K562 (cell line): ENCODE measurements at regions not wholly inside any gene's neighbourhood (a gene's known extent, or its start where the extent isn't known, plus 50 kb on each side); places are given as distances from the start of the nearest gene placed in this dataset.

Experiments used
- CBX5 ChIP-seq: IDR thresholded peaks from 2 replicates; pipeline ENCODE4 v1.6.1; 2014; ENCODE audit warnings: low read depth, borderline replicate concordance
- JUND ChIP-seq, 2 experiments: IDR thresholded peaks; 2 replicates in 1 of 2; 3 replicates in 1 of 2; pipeline ENCODE4 v1.6.1; 2011; ENCODE audit warnings: borderline replicate concordance in 2 of 2, low read depth in 2 of 2, low read length in 2 of 2, improper control_type of control experiment in 1 of 2, missing biosample characterization in 1 of 2, missing genetic modification characterization in 1 of 2, missing genetic modification reagents in 1 of 2
- POLR2A ChIP-seq: fragments of 450-650 bp; conservative IDR thresholded peaks from 2 replicates; pipeline ENCODE4 v1.6.1; 2016
- RFX5 ChIP-seq: IDR thresholded peaks from 2 replicates; pipeline ENCODE4 v1.6.1; 2011; ENCODE audit warnings: low read depth, mild to moderate bottlenecking, improper control_type of control experiment, low read length
- TAF7 ChIP-seq: fragments of 450-650 bp; IDR thresholded peaks from 2 replicates; pipeline ENCODE4 v1.6.1; 2016; ENCODE audit warnings: missing genetic modification characterization, missing compliant biosample characterization
- YY1 ChIP-seq, 3 experiments: IDR thresholded peaks; 2 replicates each; pipeline ENCODE4 v1.6.1; 2011; ENCODE audit warnings: low read length in 2 of 3, mild to moderate bottlenecking in 2 of 3, moderate library complexity in 2 of 3, borderline replicate concordance in 1 of 3, control low read depth in 1 of 3, low read depth in 1 of 3; ENCODE audit not compliant: insufficient read depth in 3 of 3, insufficient replicate concordance in 2 of 3, control insufficient read depth in 1 of 3, insufficient read length in 1 of 3; ENCODE audit errors: extremely low read depth in 1 of 3
- ZKSCAN1 ChIP-seq: fragments of 150-350 bp; IDR thresholded peaks from 2 replicates; pipeline ENCODE4 v1.6.1; 2016; ENCODE audit warnings: low read depth, low read length
- TF ChIP-seq, protein P1 (sequence below), 3 experiments: IDR thresholded peaks in 2 of 3; conservative IDR thresholded peaks in 1 of 3; 2 replicates each; pipeline ENCODE4 v1.5.1; 2011 to 2012; ENCODE audit warnings: low read length in 3 of 3, mild to moderate bottlenecking in 3 of 3, control low read depth in 2 of 3, improper control_type of control experiment in 1 of 3, inconsistent platforms in 1 of 3, low read depth in 1 of 3, mixed read lengths in 1 of 3, moderate library complexity in 1 of 3; ENCODE audit not compliant: insufficient read depth in 2 of 3
- TF ChIP-seq, protein P2 (sequence below): sonication (generic); formaldehyde crosslinking; IDR thresholded peaks from 2 replicates; pipeline ENCODE4 v1.5.0; 2020; ENCODE audit warnings: missing genetic modification reagents
- TF ChIP-seq, protein P3 (sequence below): sonication (generic); formaldehyde crosslinking; IDR thresholded peaks from 2 replicates; pipeline ENCODE4 v1.9.0; 2022; ENCODE audit warnings: mild to moderate bottlenecking, missing genetic modification reagents
- TF ChIP-seq, protein P4 (sequence below): fragments of 250-450 bp; sonication (Bioruptor Pico); IDR thresholded peaks from 2 replicates; pipeline ENCODE4 v1.4.0; 2020; ENCODE audit warnings: mild to moderate bottlenecking
- TF ChIP-seq, protein P5 (sequence below), 2 experiments: IDR thresholded peaks; 2 replicates each; pipeline ENCODE4 v1.6.1; 2011; ENCODE audit warnings: borderline replicate concordance in 1 of 2, control low read depth in 1 of 2, low read depth in 1 of 2, low read length in 1 of 2, mild to moderate bottlenecking in 1 of 2, mixed read lengths in 1 of 2, moderate library complexity in 1 of 2; ENCODE audit not compliant: insufficient read depth in 1 of 2, insufficient read length in 1 of 2, poor library complexity in 1 of 2, severe bottlenecking in 1 of 2; ENCODE audit errors: extremely low read depth in 1 of 2

DNA sequence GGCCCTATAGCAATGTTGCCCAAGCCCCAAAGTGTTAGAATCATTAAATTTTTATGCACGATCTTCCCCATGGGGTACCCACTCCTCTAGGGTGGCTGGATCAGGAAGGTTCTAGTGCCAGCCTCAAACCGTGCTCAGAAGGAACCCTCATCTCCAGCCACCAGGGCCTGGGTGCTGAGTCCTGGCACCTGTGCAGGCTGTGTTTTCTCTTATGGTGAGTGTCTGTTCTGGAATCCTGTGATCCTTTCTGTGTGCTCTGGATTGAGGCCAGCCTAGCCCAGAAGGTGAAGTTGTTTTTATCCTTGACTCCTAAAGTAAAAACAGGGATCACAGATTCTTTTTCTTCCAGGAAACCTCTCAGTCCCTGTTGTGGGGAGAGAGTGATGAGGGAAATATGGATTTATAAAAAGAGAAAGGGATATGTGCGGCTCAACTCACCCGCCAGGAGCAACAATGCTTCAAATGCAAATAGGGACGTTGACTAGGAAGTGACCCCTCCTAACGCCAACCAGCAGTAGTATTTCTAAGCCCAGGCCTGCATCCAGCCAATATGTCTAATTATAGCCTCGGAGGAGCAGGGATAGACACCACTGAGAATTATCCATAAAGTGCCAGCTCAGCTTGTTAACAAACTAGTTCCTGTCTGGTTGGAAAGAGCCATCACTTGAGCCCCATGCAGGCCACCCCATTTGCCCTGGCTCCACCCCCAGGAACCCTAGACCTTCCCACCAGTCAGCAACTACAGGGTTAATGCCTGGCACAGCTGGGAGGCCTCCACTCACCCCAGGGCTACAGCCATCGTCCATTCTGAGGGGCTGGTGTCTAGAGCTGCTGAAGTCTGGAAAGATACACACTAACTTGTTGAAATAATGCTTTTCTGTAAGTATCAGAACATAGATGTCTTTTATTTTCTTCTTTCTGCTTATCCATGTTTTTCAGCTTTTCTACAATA lies 513.5 kb upstream of the PROK2 start:
- TF ChIP-seq, protein P1, sequence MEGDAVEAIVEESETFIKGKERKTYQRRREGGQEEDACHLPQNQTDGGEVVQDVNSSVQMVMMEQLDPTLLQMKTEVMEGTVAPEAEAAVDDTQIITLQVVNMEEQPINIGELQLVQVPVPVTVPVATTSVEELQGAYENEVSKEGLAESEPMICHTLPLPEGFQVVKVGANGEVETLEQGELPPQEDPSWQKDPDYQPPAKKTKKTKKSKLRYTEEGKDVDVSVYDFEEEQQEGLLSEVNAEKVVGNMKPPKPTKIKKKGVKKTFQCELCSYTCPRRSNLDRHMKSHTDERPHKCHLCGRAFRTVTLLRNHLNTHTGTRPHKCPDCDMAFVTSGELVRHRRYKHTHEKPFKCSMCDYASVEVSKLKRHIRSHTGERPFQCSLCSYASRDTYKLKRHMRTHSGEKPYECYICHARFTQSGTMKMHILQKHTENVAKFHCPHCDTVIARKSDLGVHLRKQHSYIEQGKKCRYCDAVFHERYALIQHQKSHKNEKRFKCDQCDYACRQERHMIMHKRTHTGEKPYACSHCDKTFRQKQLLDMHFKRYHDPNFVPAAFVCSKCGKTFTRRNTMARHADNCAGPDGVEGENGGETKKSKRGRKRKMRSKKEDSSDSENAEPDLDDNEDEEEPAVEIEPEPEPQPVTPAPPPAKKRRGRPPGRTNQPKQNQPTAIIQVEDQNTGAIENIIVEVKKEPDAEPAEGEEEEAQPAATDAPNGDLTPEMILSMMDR (IDR thresholded peaks at IDR 0.05 in 2 of 3, conservative IDR thresholded peaks at IDR 0.05 in 1 of 3; ENCODE audit: insufficient read depth in 2 of 3, low read depth in 1 of 3, low read length in 3 of 3), result no peak
- TF ChIP-seq JUND (IDR thresholded peaks at IDR 0.05; ENCODE audit: borderline replicate concordance, low read depth, low read length) (no peak), JUND (tag; IDR thresholded peaks at IDR 0.05; ENCODE audit: borderline replicate concordance, low read depth, low read length) (no peak), YY1 (IDR thresholded peaks at IDR 0.05; ENCODE audit: borderline replicate concordance in 1 of 3, control insufficient read depth in 1 of 3, extremely low read depth in 1 of 3, insufficient read depth in 3 of 3, insufficient read length in 1 of 3, insufficient replicate concordance in 2 of 3, low read depth in 1 of 3, low read length in 2 of 3) (no peak), ZKSCAN1 (no peak), POLR2A (no peak), CBX5 (no peak), RFX5 (no peak), TAF7 (tag) (no peak)
- TF ChIP-seq, protein P2, sequence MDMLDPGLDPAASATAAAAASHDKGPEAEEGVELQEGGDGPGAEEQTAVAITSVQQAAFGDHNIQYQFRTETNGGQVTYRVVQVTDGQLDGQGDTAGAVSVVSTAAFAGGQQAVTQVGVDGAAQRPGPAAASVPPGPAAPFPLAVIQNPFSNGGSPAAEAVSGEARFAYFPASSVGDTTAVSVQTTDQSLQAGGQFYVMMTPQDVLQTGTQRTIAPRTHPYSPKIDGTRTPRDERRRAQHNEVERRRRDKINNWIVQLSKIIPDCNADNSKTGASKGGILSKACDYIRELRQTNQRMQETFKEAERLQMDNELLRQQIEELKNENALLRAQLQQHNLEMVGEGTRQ (CRISPR knock-in tag), result no peak
- TF ChIP-seq, protein P3, sequence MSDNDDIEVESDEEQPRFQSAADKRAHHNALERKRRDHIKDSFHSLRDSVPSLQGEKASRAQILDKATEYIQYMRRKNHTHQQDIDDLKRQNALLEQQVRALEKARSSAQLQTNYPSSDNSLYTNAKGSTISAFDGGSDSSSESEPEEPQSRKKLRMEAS (CRISPR knock-in tag), result no peak
- TF ChIP-seq, protein P4, sequence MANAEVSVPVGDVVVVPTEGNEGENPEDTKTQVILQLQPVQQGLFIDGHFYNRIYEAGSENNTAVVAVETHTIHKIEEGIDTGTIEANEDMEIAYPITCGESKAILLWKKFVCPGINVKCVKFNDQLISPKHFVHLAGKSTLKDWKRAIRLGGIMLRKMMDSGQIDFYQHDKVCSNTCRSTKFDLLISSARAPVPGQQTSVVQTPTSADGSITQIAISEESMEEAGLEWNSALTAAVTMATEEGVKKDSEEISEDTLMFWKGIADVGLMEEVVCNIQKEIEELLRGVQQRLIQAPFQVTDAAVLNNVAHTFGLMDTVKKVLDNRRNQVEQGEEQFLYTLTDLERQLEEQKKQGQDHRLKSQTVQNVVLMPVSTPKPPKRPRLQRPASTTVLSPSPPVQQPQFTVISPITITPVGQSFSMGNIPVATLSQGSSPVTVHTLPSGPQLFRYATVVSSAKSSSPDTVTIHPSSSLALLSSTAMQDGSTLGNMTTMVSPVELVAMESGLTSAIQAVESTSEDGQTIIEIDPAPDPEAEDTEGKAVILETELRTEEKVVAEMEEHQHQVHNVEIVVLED (CRISPR knock-in tag), result no peak
- TF ChIP-seq, protein P5, sequence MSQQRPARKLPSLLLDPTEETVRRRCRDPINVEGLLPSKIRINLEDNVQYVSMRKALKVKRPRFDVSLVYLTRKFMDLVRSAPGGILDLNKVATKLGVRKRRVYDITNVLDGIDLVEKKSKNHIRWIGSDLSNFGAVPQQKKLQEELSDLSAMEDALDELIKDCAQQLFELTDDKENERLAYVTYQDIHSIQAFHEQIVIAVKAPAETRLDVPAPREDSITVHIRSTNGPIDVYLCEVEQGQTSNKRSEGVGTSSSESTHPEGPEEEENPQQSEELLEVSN (IDR thresholded peaks at IDR 0.05; ENCODE audit: borderline replicate concordance in 1 of 2, extremely low read depth in 1 of 2, insufficient read depth in 1 of 2, insufficient read length in 1 of 2, low read depth in 1 of 2, low read length in 1 of 2, poor library complexity in 1 of 2, severe bottlenecking in 1 of 2), result no peak
